HCT116 (cell line): ENCODE measurements at regions not wholly inside any gene's neighbourhood (a gene's known extent, or its start where the extent isn't known, plus 50 kb on each side); places are given as distances from the start of the nearest gene placed in this dataset.

Experiments used
- ATAC-seq: fragments of 200-7000 bp; cut with Tn5 transposase; 2 replicates; pipeline ENCODE4 v1.9.1; 2020; ENCODE audit warnings: mild to moderate bottlenecking, moderate library complexity
- BruUV-seq: library from RNA; stranded (reverse); fragments of 400-500 nt; replicated peaks from 2 replicates; lab custom pipeline; 2021; lab: Mats Ljungman, UMichigan
- CTCF ChIA-PET: fragments of 300-600 bp; sonication (Branson Sonifier 250); formaldehyde crosslinking; loops from one replicate; lab custom pipeline; 2021; ENCODE audit warnings: antibody characterized with exemption; lab: Charles Lee
- POLR2A ChIA-PET: fragments of 300-600, 350-600 bp; sonication (Branson Sonifier 250); formaldehyde crosslinking; loops from one replicate; lab custom pipeline; 2021; ENCODE audit warnings: antibody characterized with exemption; lab: Charles Lee
- RAD21 ChIA-PET, 2 experiments: fragments of 300-600 bp; sonication (Branson Sonifier 250); formaldehyde crosslinking; loops; one replicate each; lab custom pipeline; 2023; ENCODE audit warnings: low total read pairs in 2 of 2; ENCODE audit not compliant: uncharacterized antibody in 2 of 2, unreplicated experiment in 2 of 2, low non-redundant PET in 1 of 2; lab: Charles Lee
- DNase-seq: peaks from one replicate; pipeline ENCODE4 v3.0.0-alpha.2; 2010; ENCODE audit warnings: low read depth, low spot score
- H2AFZ ChIP-seq: fragments of 200-600 bp; shearing (Covaris generic), sonication (generic); 2 replicates; pipeline ENCODE4 v1.6.1; 2017; ENCODE audit warnings: low read depth, mixed run types, mixed read lengths, antibody characterized with exemption, low read length; ENCODE audit not compliant: poor library complexity, severe bottlenecking
- H3K27ac ChIP-seq: 2 replicates; pipeline ENCODE4 v1.5.1; 2012; ENCODE audit warnings: low read depth, low read length
- H3K27me3 ChIP-seq: fragments of 200-600 bp; sonication (generic); 2 replicates; pipeline ENCODE4 v1.6.1; 2016; ENCODE audit warnings: mixed run types, low read length, mixed read lengths; ENCODE audit not compliant: insufficient read depth
- H3K36me3 ChIP-seq, 2 experiments: fragments of 200-500 bp in 1 of 2; fragments of 200-600 bp in 1 of 2; sonication (Bioruptor generic) in 1 of 2; sonication (generic) in 1 of 2; 2 replicates each; pipeline versions ENCODE4 v1.5.1 to v1.6.1; 2014 to 2016; ENCODE audit warnings: low read length in 2 of 2, inconsistent platforms in 1 of 2, mixed read lengths in 1 of 2, mixed run types in 1 of 2; ENCODE audit not compliant: insufficient read depth in 2 of 2, control insufficient read depth in 1 of 2
- H3K4me1 ChIP-seq, 2 experiments: fragments of 200-600 bp in 1 of 2; sonication (generic) in 1 of 2; 2 replicates each; pipeline versions ENCODE4 v1.5.1 to v1.6.1; 2012 to 2017; ENCODE audit warnings: low read length in 2 of 2, inconsistent platforms in 1 of 2, mild to moderate bottlenecking in 1 of 2, mixed read lengths in 1 of 2, mixed run types in 1 of 2, moderate library complexity in 1 of 2; ENCODE audit not compliant: insufficient read depth in 2 of 2, control insufficient read depth in 1 of 2
- H3K4me2 ChIP-seq: fragments of 200-600 bp; sonication (generic); 2 replicates; pipeline ENCODE4 v1.6.1; 2017; ENCODE audit warnings: mixed run types, low read length, mixed read lengths
- H3K4me3 ChIP-seq, 2 experiments: fragments of 200-600 bp in 1 of 2; sonication (generic) in 1 of 2; replicated peaks in 1 of 2; 2 replicates each; pipeline ENCODE4 v1.5.1; 2011 to 2016; ENCODE audit warnings: low read length in 2 of 2, control low read depth in 1 of 2, low read depth in 1 of 2, mild to moderate bottlenecking in 1 of 2, mixed read lengths in 1 of 2, mixed run types in 1 of 2
- H3K79me2 ChIP-seq: fragments of 200-600 bp; sonication (generic); 2 replicates; pipeline ENCODE4 v1.6.1; 2017; ENCODE audit warnings: mild to moderate bottlenecking, mixed run types, low read length, moderate library complexity, mixed read lengths; ENCODE audit not compliant: insufficient read depth
- H3K9ac ChIP-seq: fragments of 200-600 bp; sonication (generic); 2 replicates; pipeline ENCODE4 v1.6.1; 2016; ENCODE audit warnings: low read length, mixed read lengths
- H3K9me2 ChIP-seq: fragments of 200-600 bp; sonication (generic), shearing (Covaris generic); 2 replicates; pipeline ENCODE4 v1.6.1; 2017; ENCODE audit warnings: mixed run types, mild to moderate bottlenecking, moderate library complexity; ENCODE audit not compliant: insufficient read depth
- H3K9me3 ChIP-seq, 2 experiments: fragments of 200-500 bp in 1 of 2; fragments of 200-600 bp in 1 of 2; sonication (Bioruptor generic) in 1 of 2; sonication (generic) in 1 of 2; 2 replicates each; pipeline ENCODE4 v1.6.1; 2014 to 2017; ENCODE audit warnings: low read length in 2 of 2, mixed read lengths in 2 of 2, inconsistent platforms in 1 of 2, low read depth in 1 of 2, mild to moderate bottlenecking in 1 of 2, mixed run types in 1 of 2, moderate library complexity in 1 of 2; ENCODE audit not compliant: control insufficient read depth in 1 of 2, insufficient read depth in 1 of 2
- H4K20me1 ChIP-seq: fragments of 200-600 bp; sonication (generic), shearing (Covaris generic); 2 replicates; pipeline ENCODE4 v1.6.1; 2017; ENCODE audit warnings: mixed run types, mild to moderate bottlenecking, moderate library complexity; ENCODE audit not compliant: insufficient read depth
- EGR1 ChIP-seq: IDR thresholded peaks from 2 replicates; pipeline ENCODE4 v1.6.1; 2012; ENCODE audit warnings: low read depth
- ELF1 ChIP-seq: IDR thresholded peaks from 2 replicates; pipeline ENCODE4 v1.6.1; 2012; ENCODE audit warnings: low read depth, borderline replicate concordance
- EZH2 ChIP-seq: fragments of 200-600 bp; sonication (generic); IDR thresholded peaks from 2 replicates; pipeline ENCODE4 v1.6.1; 2017; ENCODE audit warnings: antibody characterized with exemption, mixed run types
- JUND ChIP-seq: IDR thresholded peaks from 2 replicates; pipeline ENCODE4 v1.6.1; 2012
- MAX ChIP-seq: IDR thresholded peaks from 2 replicates; pipeline ENCODE4 v1.6.1; 2012
- POLR2A ChIP-seq: IDR thresholded peaks from 2 replicates; pipeline ENCODE4 v1.7.0; 2011; ENCODE audit warnings: borderline replicate concordance; ENCODE audit not compliant: insufficient read depth, insufficient read length; ENCODE audit errors: extremely low read depth
- SIN3A ChIP-seq: IDR thresholded peaks from 2 replicates; pipeline ENCODE4 v1.6.1; 2012; ENCODE audit warnings: low read depth
- SRF ChIP-seq: IDR thresholded peaks from 2 replicates; pipeline ENCODE4 v1.6.1; 2012; ENCODE audit warnings: low read depth
- TCF7L2 ChIP-seq: IDR thresholded peaks from 2 replicates; pipeline ENCODE4 v1.7.0; 2011; ENCODE audit warnings: borderline replicate concordance, inconsistent platforms; ENCODE audit not compliant: insufficient read depth, insufficient read length; ENCODE audit errors: extremely low read depth
- YY1 ChIP-seq: IDR thresholded peaks from 2 replicates; pipeline ENCODE4 v1.6.1; 2011; ENCODE audit warnings: low read length, low read depth, moderate library complexity, mild to moderate bottlenecking; ENCODE audit not compliant: insufficient replicate concordance; ENCODE audit errors: extremely low read depth
- ZFX ChIP-seq: fragments of 450-650 bp; IDR thresholded peaks from 2 replicates; pipeline ENCODE4 v1.6.1; 2017
- ZNF274 ChIP-seq: fragments of 200-500 bp; sonication (Bioruptor generic); IDR thresholded peaks from 2 replicates; pipeline ENCODE4 v1.6.1; 2014; ENCODE audit warnings: mild to moderate bottlenecking, low read depth, low read length, inconsistent platforms
- intact Hi-C: fragments of 100-400 bp; cut with micrococcal nuclease; formaldehyde crosslinking; loops from 2 replicates; pipeline ENCODE4 v1.10.0; 2022
- TF ChIP-seq, protein P1 (sequence below): IDR thresholded peaks from 2 replicates; pipeline ENCODE4 v1.6.1; 2011; ENCODE audit warnings: mild to moderate bottlenecking, low read length, moderate library complexity; ENCODE audit not compliant: insufficient replicate concordance; ENCODE audit errors: extremely low read depth
- TF ChIP-seq, protein P2 (sequence below): IDR thresholded peaks from 2 replicates; pipeline ENCODE4 v1.6.1; 2012; ENCODE audit warnings: low read depth

GRCh38 chr3:127044996-127045395 lies 62.1 kb downstream of the PLXNA1 start:
- Histone ChIP-seq H4K20me1 (no peaks in the 10 kb centered on the region), H3K79me2 (no peaks in the 10 kb centered on the region), H3K4me2 (peak overlapping the region; percentile 57), H3K4me3 (no peak overlapping the region), H2AFZ (peak overlapping the region; percentile 97), H3K36me3 (no peaks in the 10 kb centered on the region), H3K9me2 (no peaks in the 10 kb centered on the region), H3K9ac (no peak overlapping the region), H3K27me3 (no peaks in the 10 kb centered on the region), H3K27ac (no peak overlapping the region), H3K9me3 (peaks cover 0 to 4% of the 10 kb centered on the region in 2 experiments; a peak in 1 of 4 replicates), H3K4me1 (peaks cover 18 to 30% of the 10 kb centered on the region in 2 experiments)
- RAD21 ChIA-PET: no interaction called here
- CTCF ChIA-PET: no interaction called here
- ATAC-seq: peak; percentile 96
- TF ChIP-seq JUND: no peak
- no peak for TF ChIP-seq SIN3A
- no peak for TF ChIP-seq YY1
- no peak for TF ChIP-seq EGR1
- intact Hi-C loops: no loop called here
- DNase-seq: peak; percentile 29
- no TSS peak for BruUV-seq
- POLR2A ChIA-PET: no interaction called here

DNA sequence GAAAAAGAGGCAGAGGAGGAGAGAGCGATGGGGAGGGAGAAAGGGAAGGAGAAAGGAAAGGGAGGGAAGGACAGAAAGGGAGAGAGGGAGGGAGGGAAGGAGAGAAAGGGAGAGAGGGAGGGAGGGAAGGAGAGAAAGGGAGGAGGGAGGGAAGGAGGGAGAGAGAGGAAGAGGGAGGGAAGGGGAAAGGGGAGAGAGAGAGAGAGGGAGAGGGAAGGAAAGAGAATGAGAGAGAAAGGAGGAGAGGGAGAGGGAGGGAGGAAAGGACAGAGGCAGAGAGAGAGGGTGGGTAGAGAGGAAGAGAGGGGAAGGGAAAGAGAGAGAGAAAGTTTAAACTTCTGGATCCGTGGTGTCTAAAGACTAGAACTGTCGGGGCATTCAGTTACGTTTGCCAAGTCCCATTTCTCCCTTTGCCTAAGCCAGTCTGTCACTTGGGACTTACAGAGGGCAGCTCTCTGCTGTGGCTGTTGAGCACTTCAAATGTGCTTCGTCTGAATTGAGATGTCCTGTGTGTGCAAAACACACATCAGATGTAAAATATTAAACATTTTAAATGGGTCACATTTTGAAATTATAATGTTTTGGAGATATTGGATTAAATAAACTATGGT lies 62.6 kb downstream of the PLXNA1 start:
- POLR2A ChIA-PET: no interaction called here
- intact Hi-C loops: no loop called here
- no peaks in the 10 kb centered on the region for H3K27me3 ChIP-seq
- H3K9ac ChIP-seq: no peak overlapping the region
- no peaks in the 10 kb centered on the region for H4K20me1 ChIP-seq
- H3K27ac ChIP-seq: no peak overlapping the region
- H2AFZ ChIP-seq: peak overlapping the region; percentile 97
- no peak for DNase-seq
- BruUV-seq: no TSS peak
- peak; percentile 24 for ATAC-seq
- H3K4me3 ChIP-seq: no peak overlapping the region
- no peaks in the 10 kb centered on the region for H3K36me3 ChIP-seq
- H3K4me2 ChIP-seq: peak overlapping the region; percentile 57
- RAD21 ChIA-PET: no interaction called here
- no peaks in the 10 kb centered on the region for H3K9me2 ChIP-seq
- no peaks in the 10 kb centered on the region for H3K79me2 ChIP-seq
- H3K4me1 ChIP-seq: peaks cover 18 to 30% of the 10 kb centered on the region in 2 experiments
- TF ChIP-seq ZFX (no peak), ZNF274 (no peak), JUND (no peak), SRF (no peak), TCF7L2 (no peak), YY1 (no peak), ELF1 (no peak), EZH2 (no peak), MAX (no peak), POLR2A (no peak)
- TF ChIP-seq, protein P1, sequence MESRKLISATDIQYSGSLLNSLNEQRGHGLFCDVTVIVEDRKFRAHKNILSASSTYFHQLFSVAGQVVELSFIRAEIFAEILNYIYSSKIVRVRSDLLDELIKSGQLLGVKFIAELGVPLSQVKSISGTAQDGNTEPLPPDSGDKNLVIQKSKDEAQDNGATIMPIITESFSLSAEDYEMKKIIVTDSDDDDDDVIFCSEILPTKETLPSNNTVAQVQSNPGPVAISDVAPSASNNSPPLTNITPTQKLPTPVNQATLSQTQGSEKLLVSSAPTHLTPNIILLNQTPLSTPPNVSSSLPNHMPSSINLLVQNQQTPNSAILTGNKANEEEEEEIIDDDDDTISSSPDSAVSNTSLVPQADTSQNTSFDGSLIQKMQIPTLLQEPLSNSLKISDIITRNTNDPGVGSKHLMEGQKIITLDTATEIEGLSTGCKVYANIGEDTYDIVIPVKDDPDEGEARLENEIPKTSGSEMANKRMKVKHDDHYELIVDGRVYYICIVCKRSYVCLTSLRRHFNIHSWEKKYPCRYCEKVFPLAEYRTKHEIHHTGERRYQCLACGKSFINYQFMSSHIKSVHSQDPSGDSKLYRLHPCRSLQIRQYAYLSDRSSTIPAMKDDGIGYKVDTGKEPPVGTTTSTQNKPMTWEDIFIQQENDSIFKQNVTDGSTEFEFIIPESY: no peak
- TF ChIP-seq, protein P2, sequence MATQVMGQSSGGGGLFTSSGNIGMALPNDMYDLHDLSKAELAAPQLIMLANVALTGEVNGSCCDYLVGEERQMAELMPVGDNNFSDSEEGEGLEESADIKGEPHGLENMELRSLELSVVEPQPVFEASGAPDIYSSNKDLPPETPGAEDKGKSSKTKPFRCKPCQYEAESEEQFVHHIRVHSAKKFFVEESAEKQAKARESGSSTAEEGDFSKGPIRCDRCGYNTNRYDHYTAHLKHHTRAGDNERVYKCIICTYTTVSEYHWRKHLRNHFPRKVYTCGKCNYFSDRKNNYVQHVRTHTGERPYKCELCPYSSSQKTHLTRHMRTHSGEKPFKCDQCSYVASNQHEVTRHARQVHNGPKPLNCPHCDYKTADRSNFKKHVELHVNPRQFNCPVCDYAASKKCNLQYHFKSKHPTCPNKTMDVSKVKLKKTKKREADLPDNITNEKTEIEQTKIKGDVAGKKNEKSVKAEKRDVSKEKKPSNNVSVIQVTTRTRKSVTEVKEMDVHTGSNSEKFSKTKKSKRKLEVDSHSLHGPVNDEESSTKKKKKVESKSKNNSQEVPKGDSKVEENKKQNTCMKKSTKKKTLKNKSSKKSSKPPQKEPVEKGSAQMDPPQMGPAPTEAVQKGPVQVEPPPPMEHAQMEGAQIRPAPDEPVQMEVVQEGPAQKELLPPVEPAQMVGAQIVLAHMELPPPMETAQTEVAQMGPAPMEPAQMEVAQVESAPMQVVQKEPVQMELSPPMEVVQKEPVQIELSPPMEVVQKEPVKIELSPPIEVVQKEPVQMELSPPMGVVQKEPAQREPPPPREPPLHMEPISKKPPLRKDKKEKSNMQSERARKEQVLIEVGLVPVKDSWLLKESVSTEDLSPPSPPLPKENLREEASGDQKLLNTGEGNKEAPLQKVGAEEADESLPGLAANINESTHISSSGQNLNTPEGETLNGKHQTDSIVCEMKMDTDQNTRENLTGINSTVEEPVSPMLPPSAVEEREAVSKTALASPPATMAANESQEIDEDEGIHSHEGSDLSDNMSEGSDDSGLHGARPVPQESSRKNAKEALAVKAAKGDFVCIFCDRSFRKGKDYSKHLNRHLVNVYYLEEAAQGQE: no peak
- peaks cover 0 to 4% of the 10 kb centered on the region in 2 experiments; a peak in 1 of 4 replicates for H3K9me3 ChIP-seq
- CTCF ChIA-PET: no interaction called here
